Activated CD4-positive, alpha-beta T cell treated with anti-CD3 and anti-CD28 coated beads, Interleukin-2, Interleukin-6, amounts not matched to agents 100 ng/mL and 50 ng/mL, durations not matched to agents 16 hours and 8 hours (primary cell): ENCODE measurements at regions not wholly inside any gene's neighbourhood (a gene's known extent, or its start where the extent isn't known, plus 50 kb on each side); places are given as distances from the start of the nearest gene placed in this dataset.

ENCODE experiments used
- DNase-seq: peaks from one replicate; pipeline ENCODE4 v3.0.0-alpha.2; 2020

- DNase-seq = no peak
Observed at GRCh38 chr4:175129797-175130196, 211.6 kb downstream of the ADAM29 start.

GRCh38 chr4:175139205-175139604 lies 221.0 kb downstream of the ADAM29 start:
- DNase-seq = no peak

GRCh38 chr4:175143116-175143515 lies 225.0 kb downstream of the ADAM29 start:
- no peak for DNase-seq

- no peak for DNase-seq
Observed at GRCh38 chr4:175146799-175147198, 228.6 kb downstream of the ADAM29 start.

- no peak for DNase-seq
Observed at GRCh38 chr4:175147233-175147632, 229.1 kb downstream of the ADAM29 start.

- no peak for DNase-seq
Observed at GRCh38 chr4:175166020-175166419, 247.9 kb downstream of the ADAM29 start.

- no peak for DNase-seq
Observed at GRCh38 chr4:175176710-175177109, 258.6 kb downstream of the ADAM29 start.

- DNase-seq = no peak
Observed at GRCh38 chr4:175190654-175191053, 272.5 kb downstream of the ADAM29 start.

- DNase-seq = no peak
Observed at GRCh38 chr4:175198056-175198455, 279.9 kb downstream of the ADAM29 start.

GRCh38 chr4:175215208-175215607 lies 297.1 kb downstream of the ADAM29 start:
- DNase-seq = no peak

- no peak for DNase-seq
Observed at GRCh38 chr4:175215657-175216056, 297.5 kb downstream of the ADAM29 start.

GRCh38 chr4:175229154-175229553 lies 311.0 kb downstream of the ADAM29 start:
- no peak for DNase-seq

GRCh38 chr4:175234162-175234561 lies 316.0 kb downstream of the ADAM29 start:
- no peak for DNase-seq

GRCh38 chr4:175238827-175239517 lies 320.8 kb downstream of the ADAM29 start:
- no peak for DNase-seq

- no peak for DNase-seq
Observed at GRCh38 chr4:175246941-175247340, 328.8 kb downstream of the ADAM29 start.

GRCh38 chr4:175252642-175253041 lies 334.5 kb downstream of the ADAM29 start:
- DNase-seq = no peak

GRCh38 chr4:175253184-175253902 lies 335.2 kb downstream of the ADAM29 start:
- DNase-seq = no peak

- no peak for DNase-seq
Observed at GRCh38 chr4:175263537-175263936, 345.4 kb downstream of the ADAM29 start.

GRCh38 chr4:175271010-175271630 lies 353.0 kb downstream of the ADAM29 start:
- no peak for DNase-seq

- DNase-seq = no peak
Observed at GRCh38 chr4:175273995-175274753, 356.0 kb downstream of the ADAM29 start.

- no peak for DNase-seq
Observed at GRCh38 chr4:175277816-175278215, 359.7 kb downstream of the ADAM29 start.

- no peak for DNase-seq
Observed at GRCh38 chr4:175280153-175280552, 362.0 kb downstream of the ADAM29 start.

- no peak for DNase-seq
Observed at GRCh38 chr4:175281894-175282293, 363.7 kb downstream of the ADAM29 start.
